ENCODE measurements at regions not wholly inside any gene's neighbourhood (a gene's known extent, or its start where the extent isn't known, plus 50 kb on each side); places are given as distances from the start of the nearest gene placed in this dataset.
"Not testable (repeated sequence)": the region's sequence is repeated elsewhere in the genome, so short reads cannot be mapped to it uniquely, and the experiment has no call there.

GRCh38 chr21:31418377-31419001 lies 74.4 kb upstream of the TIAM1 start:
- Histone ChIP-seq H3K4me3 (ENCODE audit: low read depth, low read length, poor library complexity, severe bottlenecking) (no peak overlapping the region), H3K27ac (ENCODE audit: low read depth, low read length, poor library complexity, severe bottlenecking) (no peak overlapping the region), H3K4me1 (ENCODE audit: insufficient read depth, low read length, poor library complexity, severe bottlenecking) (no peaks in the 10 kb centered on the region), H3K9me3 (ENCODE audit: low read depth, low read length, poor library complexity, severe bottlenecking) (peaks cover 5% of the 10 kb centered on the region), H3K27me3 (replicated peaks; ENCODE audit: insufficient read depth, low read depth, low read length, poor library complexity) (no peaks in the 10 kb centered on the region), H3K36me3 (ENCODE audit: insufficient read depth, low read length, poor library complexity, severe bottlenecking) (no peaks in the 10 kb centered on the region)
- BruUV-seq (replicated peaks) = no TSS peak
- intact Hi-C loops (cut with micrococcal nuclease; ENCODE audit: unreplicated experiment) = no loop called here
- TF ChIP-seq EZH2 (IDR thresholded peaks at IDR 0.05; ENCODE audit: borderline replicate concordance, low read depth, low read length, poor library complexity, severe bottlenecking) = no peak
- TF ChIP-seq, protein P1, sequence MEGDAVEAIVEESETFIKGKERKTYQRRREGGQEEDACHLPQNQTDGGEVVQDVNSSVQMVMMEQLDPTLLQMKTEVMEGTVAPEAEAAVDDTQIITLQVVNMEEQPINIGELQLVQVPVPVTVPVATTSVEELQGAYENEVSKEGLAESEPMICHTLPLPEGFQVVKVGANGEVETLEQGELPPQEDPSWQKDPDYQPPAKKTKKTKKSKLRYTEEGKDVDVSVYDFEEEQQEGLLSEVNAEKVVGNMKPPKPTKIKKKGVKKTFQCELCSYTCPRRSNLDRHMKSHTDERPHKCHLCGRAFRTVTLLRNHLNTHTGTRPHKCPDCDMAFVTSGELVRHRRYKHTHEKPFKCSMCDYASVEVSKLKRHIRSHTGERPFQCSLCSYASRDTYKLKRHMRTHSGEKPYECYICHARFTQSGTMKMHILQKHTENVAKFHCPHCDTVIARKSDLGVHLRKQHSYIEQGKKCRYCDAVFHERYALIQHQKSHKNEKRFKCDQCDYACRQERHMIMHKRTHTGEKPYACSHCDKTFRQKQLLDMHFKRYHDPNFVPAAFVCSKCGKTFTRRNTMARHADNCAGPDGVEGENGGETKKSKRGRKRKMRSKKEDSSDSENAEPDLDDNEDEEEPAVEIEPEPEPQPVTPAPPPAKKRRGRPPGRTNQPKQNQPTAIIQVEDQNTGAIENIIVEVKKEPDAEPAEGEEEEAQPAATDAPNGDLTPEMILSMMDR (conservative IDR thresholded peaks at IDR 0.05; ENCODE audit: low read depth, low read length) = no peak
- no peak for DNase-seq (ENCODE audit: low spot score)
- POLR2A ChIA-PET (ENCODE audit: low non-redundant PET) = no interaction called here
- CTCF ChIA-PET = interaction anchor here (0.6 to 0.7 kb wide), 3 partner anchors 89 to 143 kb away, joined by 3 to 6 read pairs (median 5); no protein-coding TSS in a partner anchor

DNA sequence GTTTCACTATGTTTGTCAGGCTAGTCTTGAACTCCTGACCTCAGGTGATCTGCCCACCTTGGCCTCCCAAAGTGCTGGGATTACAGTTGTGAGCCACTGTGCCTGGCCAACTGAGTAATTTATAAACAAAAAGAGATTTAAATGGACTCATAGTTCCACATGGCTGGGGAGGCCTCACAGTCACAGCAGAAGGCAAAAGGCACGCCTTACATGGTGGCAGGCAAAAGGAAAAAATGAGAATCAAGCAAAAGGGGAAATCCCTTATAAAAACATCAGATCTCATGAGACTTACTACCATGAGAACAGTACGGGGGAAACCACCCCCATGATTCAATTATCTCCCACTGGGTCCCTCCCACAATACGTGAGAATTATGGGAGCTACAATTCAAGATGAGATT lies 73.2 kb upstream of the TIAM1 start:
- H3K27ac ChIP-seq (ENCODE audit: low read depth, low read length, poor library complexity, severe bottlenecking); intact Hi-C loops (cut with micrococcal nuclease; ENCODE audit: unreplicated experiment); CTCF ChIA-PET; H3K4me1 ChIP-seq (ENCODE audit: insufficient read depth, low read length, poor library complexity, severe bottlenecking); H3K36me3 ChIP-seq (ENCODE audit: insufficient read depth, low read length, poor library complexity, severe bottlenecking); H3K4me3 ChIP-seq (ENCODE audit: low read depth, low read length, poor library complexity, severe bottlenecking); DNase-seq (ENCODE audit: low spot score); BruUV-seq (replicated peaks); POLR2A ChIA-PET (ENCODE audit: low non-redundant PET); H3K27me3 ChIP-seq (replicated peaks; ENCODE audit: insufficient read depth, low read depth, low read length, poor library complexity); H3K9me3 ChIP-seq (ENCODE audit: low read depth, low read length, poor library complexity, severe bottlenecking): not testable (repeated sequence)

DNA sequence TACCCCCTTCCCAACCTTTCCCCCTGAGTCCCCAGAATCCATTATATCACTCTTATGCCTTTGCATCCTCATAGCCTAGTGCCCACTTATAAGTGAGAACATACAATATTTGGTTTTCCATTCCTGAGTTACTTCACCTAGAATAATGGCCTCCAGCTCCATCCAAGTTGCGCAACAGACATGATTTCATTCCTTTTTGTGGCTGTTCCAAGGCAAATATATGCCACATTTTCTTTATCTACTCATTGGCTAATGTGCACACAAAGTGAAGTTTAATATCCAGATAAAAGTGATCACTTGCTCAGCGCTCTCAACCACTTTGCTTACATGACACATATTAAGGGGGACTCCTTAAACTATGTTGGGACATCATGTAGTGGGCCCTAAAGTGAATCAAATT lies 72.4 kb upstream of the TIAM1 start:
- no peak for DNase-seq (ENCODE audit: low spot score)
- ChIA-PET CTCF (no interaction called here), POLR2A (ENCODE audit: low non-redundant PET) (no interaction called here)
- intact Hi-C loops (cut with micrococcal nuclease; ENCODE audit: unreplicated experiment) = no loop called here
- Histone ChIP-seq H3K36me3 (ENCODE audit: insufficient read depth, low read length, poor library complexity, severe bottlenecking) (no peaks in the 10 kb centered on the region), H3K27me3 (replicated peaks; ENCODE audit: insufficient read depth, low read depth, low read length, poor library complexity) (no peaks in the 10 kb centered on the region), H3K27ac (ENCODE audit: low read depth, low read length, poor library complexity, severe bottlenecking) (no peak overlapping the region), H3K9me3 (ENCODE audit: low read depth, low read length, poor library complexity, severe bottlenecking) (peaks cover 5% of the 10 kb centered on the region), H3K4me1 (ENCODE audit: insufficient read depth, low read length, poor library complexity, severe bottlenecking) (no peaks in the 10 kb centered on the region), H3K4me3 (ENCODE audit: low read depth, low read length, poor library complexity, severe bottlenecking) (no peak overlapping the region)
- TF ChIP-seq EZH2 (IDR thresholded peaks at IDR 0.05; ENCODE audit: borderline replicate concordance, low read depth, low read length, poor library complexity, severe bottlenecking) = no peak
- TF ChIP-seq, protein P1 (conservative IDR thresholded peaks at IDR 0.05; ENCODE audit: low read depth, low read length) = no peak
- no TSS peak for BruUV-seq (replicated peaks)
